SK-N-MC (cell line): ENCODE measurements at regions not wholly inside any gene's neighbourhood (a gene's known extent, or its start where the extent isn't known, plus 50 kb on each side); places are given as distances from the start of the nearest gene placed in this dataset.

ENCODE experiments used
- EZH2 ChIP-seq: fragments of 200-600 bp; sonication (generic); IDR thresholded peaks from one replicate; pipeline ENCODE4 v1.6.1; 2017; ENCODE audit warnings: antibody characterized with exemption
- FOXP2 ChIP-seq: optimal IDR thresholded peaks from 2 replicates; pipeline ENCODE3; 2011; ENCODE audit warnings: mild to moderate bottlenecking, moderate library complexity; ENCODE audit not compliant: insufficient read depth; ENCODE audit errors: extremely low read length, control extremely low read depth
- POLR2AphosphoS5 ChIP-seq: IDR thresholded peaks from 2 replicates; pipeline ENCODE4 v1.6.1; 2012; ENCODE audit warnings: mild to moderate bottlenecking, low read depth, low read length, borderline replicate concordance

DNA sequence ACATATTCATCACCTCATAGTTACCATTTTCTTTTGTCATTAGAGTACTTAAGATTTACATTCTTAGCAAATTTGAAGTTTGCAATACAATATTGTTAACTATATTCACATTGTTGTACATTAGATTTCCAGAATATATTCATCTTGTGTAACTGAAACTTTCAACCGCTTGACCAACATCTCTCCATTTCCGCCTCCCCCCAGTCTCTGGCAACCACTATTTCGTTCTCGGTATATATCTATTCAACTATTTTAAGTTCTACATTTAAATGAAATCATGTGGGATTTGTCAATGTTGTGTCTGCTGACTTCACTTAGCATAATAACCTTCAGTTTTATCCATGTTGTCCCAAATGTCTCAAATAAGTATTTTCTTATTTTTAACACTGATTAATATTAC lies 274.5 kb upstream of the KIF2B start:
- TF ChIP-seq EZH2 = no peak
- no peak for TF ChIP-seq POLR2AphosphoS5
- TF ChIP-seq FOXP2 = no peak
